Neural progenitor cell (in vitro differentiated cells): ENCODE measurements at regions not wholly inside any gene's neighbourhood (a gene's known extent, or its start where the extent isn't known, plus 50 kb on each side); places are given as distances from the start of the nearest gene placed in this dataset.

Source experiments
- DNase-seq: peaks from one replicate; pipeline ENCODE4 v3.0.0-alpha.2; 2016; ENCODE audit warnings: low spot score
- H2AFZ ChIP-seq: fragments of 200-600 bp; sonication (generic); replicated peaks from 2 replicates; pipeline ENCODE4 v1.6.1; 2016; ENCODE audit warnings: antibody characterized with exemption
- H3F3A ChIP-seq: fragments of 200-600 bp; sonication (generic); 2 replicates; pipeline ENCODE4 v1.6.1; 2016; ENCODE audit warnings: antibody characterized with exemption, low read depth
- H3K27ac ChIP-seq: fragments of 200-600 bp; sonication (generic); 2 replicates; pipeline ENCODE4 v1.5.1; 2016; ENCODE audit warnings: mild to moderate bottlenecking
- H3K27me3 ChIP-seq: fragments of 200-600 bp; sonication (generic); 2 replicates; pipeline ENCODE4 v1.6.1; 2016; ENCODE audit warnings: mild to moderate bottlenecking, moderate library complexity
- H3K36me3 ChIP-seq: fragments of 200-600 bp; sonication (generic); 2 replicates; pipeline ENCODE4 v1.5.1; 2016
- H3K4me1 ChIP-seq: fragments of 200-600 bp; sonication (generic); 2 replicates; pipeline ENCODE4 v1.6.1; 2016; ENCODE audit warnings: mixed run types
- H3K4me2 ChIP-seq: fragments of 200-600 bp; sonication (generic); 2 replicates; pipeline ENCODE4 v1.6.1; 2016
- H3K4me3 ChIP-seq: fragments of 200-600 bp; sonication (generic); 2 replicates; pipeline ENCODE4 v1.5.1; 2016
- H3K79me2 ChIP-seq: fragments of 200-600 bp; sonication (generic); 2 replicates; pipeline ENCODE4 v1.6.1; 2016; ENCODE audit warnings: low read depth
- H3K9ac ChIP-seq: fragments of 200-600 bp; sonication (generic); 2 replicates; pipeline ENCODE4 v1.6.1; 2016
- H3K9me3 ChIP-seq: fragments of 200-600 bp; sonication (generic); 2 replicates; pipeline ENCODE4 v1.5.1; 2016; ENCODE audit warnings: low read depth
- H4K20me1 ChIP-seq: fragments of 200-600 bp; sonication (generic); 2 replicates; pipeline ENCODE4 v1.6.1; 2016; ENCODE audit warnings: low read depth
- H3K27ac Mint-ChIP-seq: 3 replicates; pipeline ENCODE4 v1.8.0; 2021; ENCODE audit warnings: mixed read lengths
- H3K27me3 Mint-ChIP-seq: 2 replicates; pipeline ENCODE4 v1.8.0; 2022; ENCODE audit warnings: low read depth, mild to moderate bottlenecking, inconsistent platforms, moderate library complexity, mixed read lengths; ENCODE audit not compliant: insufficient read depth
- H3K36me3 Mint-ChIP-seq: 3 replicates; pipeline ENCODE4 v1.8.0; 2021; ENCODE audit warnings: mixed read lengths
- H3K4me1 Mint-ChIP-seq: 3 replicates; pipeline ENCODE4 v1.8.0; 2021; ENCODE audit warnings: mixed read lengths
- H3K4me3 Mint-ChIP-seq: 3 replicates; pipeline ENCODE4 v1.8.0; 2021; ENCODE audit warnings: mild to moderate bottlenecking, moderate library complexity, mixed read lengths
- H3K9me3 Mint-ChIP-seq: 3 replicates; pipeline ENCODE4 v1.8.0; 2020; ENCODE audit warnings: mixed read lengths
- CTCF ChIP-seq: fragments of 200-600 bp; sonication (generic); IDR thresholded peaks from 2 replicates; pipeline ENCODE4 v1.5.1; 2017; ENCODE audit warnings: antibody characterized with exemption, mild to moderate bottlenecking
- EZH2 ChIP-seq: fragments of 200-600 bp; sonication (generic); IDR thresholded peaks from 2 replicates; pipeline ENCODE4 v1.6.1; 2017; ENCODE audit warnings: antibody characterized with exemption, mild to moderate bottlenecking, moderate library complexity
- EZH2phosphoT487 ChIP-seq: fragments of 200-600 bp; sonication (generic); IDR thresholded peaks from 2 replicates; pipeline ENCODE4 v1.6.1; 2017; ENCODE audit warnings: antibody characterized with exemption

GRCh38 chr10:20369863-20370736 lies 527.0 kb downstream of the NEBL start:
- Histone ChIP-seq H3K9ac (no peak overlapping the region), H2AFZ (peak overlapping the region; percentile 86), H3K36me3 (no peaks in the 10 kb centered on the region), H4K20me1 (no peaks in the 10 kb centered on the region), H3K4me2 (no peak overlapping the region), H3F3A (no peaks in the 10 kb centered on the region), H3K79me2 (no peaks in the 10 kb centered on the region), H3K27me3 (no peaks in the 10 kb centered on the region), H3K9me3 (no peaks in the 10 kb centered on the region), H3K27ac (no peak overlapping the region), H3K4me1 (no peaks in the 10 kb centered on the region), H3K4me3 (no peak overlapping the region)
- no peaks in the 10 kb centered on the region for H3K27me3 Mint-ChIP-seq
- H3K36me3 Mint-ChIP-seq, result peaks cover 6% of the 10 kb centered on the region
- no peak overlapping the region for H3K27ac Mint-ChIP-seq
- H3K4me3 Mint-ChIP-seq, result no peak overlapping the region
- DNase-seq, result no peak
- peaks cover 12% of the 10 kb centered on the region for H3K9me3 Mint-ChIP-seq
- no peak for TF ChIP-seq EZH2
- no peak for TF ChIP-seq EZH2phosphoT487
- no peak for TF ChIP-seq CTCF
- peaks cover 2% of the 10 kb centered on the region for H3K4me1 Mint-ChIP-seq

- Histone ChIP-seq H3K27ac (no peak overlapping the region), H3K9me3 (no peaks in the 10 kb centered on the region), H3F3A (no peaks in the 10 kb centered on the region), H3K79me2 (no peaks in the 10 kb centered on the region), H2AFZ (no peak overlapping the region), H3K27me3 (no peaks in the 10 kb centered on the region), H4K20me1 (no peaks in the 10 kb centered on the region), H3K4me3 (no peak overlapping the region), H3K4me1 (no peaks in the 10 kb centered on the region), H3K9ac (no peak overlapping the region), H3K4me2 (no peak overlapping the region), H3K36me3 (no peaks in the 10 kb centered on the region)
- Mint-ChIP-seq H3K27ac (no peak overlapping the region), H3K36me3 (peaks cover 3% of the 10 kb centered on the region), H3K9me3 (no peaks in the 10 kb centered on the region), H3K4me1 (no peaks in the 10 kb centered on the region), H3K27me3 (no peaks in the 10 kb centered on the region), H3K4me3 (no peak overlapping the region)
- DNase-seq, result no peak
- TF ChIP-seq EZH2 (no peak), EZH2phosphoT487 (no peak), CTCF (no peak)
These were observed 533.4 kb downstream of the NEBL start for GRCh38 chr10:20363684-20364083.

GRCh38 chr10:20355915-20356314 lies 539.7 kb downstream of the PLXDC2 start:
- Histone ChIP-seq H4K20me1 (no peaks in the 10 kb centered on the region), H3K27ac (no peak overlapping the region), H2AFZ (no peak overlapping the region), H3K9ac (no peak overlapping the region), H3F3A (no peaks in the 10 kb centered on the region), H3K27me3 (no peaks in the 10 kb centered on the region), H3K4me1 (peaks cover 4% of the 10 kb centered on the region), H3K4me3 (no peak overlapping the region), H3K36me3 (no peaks in the 10 kb centered on the region), H3K79me2 (no peaks in the 10 kb centered on the region), H3K4me2 (no peak overlapping the region), H3K9me3 (peaks cover 4% of the 10 kb centered on the region)
- no peaks in the 10 kb centered on the region for H3K4me1 Mint-ChIP-seq
- TF ChIP-seq EZH2 (no peak), CTCF (no peak), EZH2phosphoT487 (no peak)
- H3K9me3 Mint-ChIP-seq, result peaks cover 3% of the 10 kb centered on the region
- no peak for DNase-seq
- H3K4me3 Mint-ChIP-seq, result no peak overlapping the region
- peaks cover 3% of the 10 kb centered on the region for H3K27me3 Mint-ChIP-seq
- H3K27ac Mint-ChIP-seq, result no peak overlapping the region
- H3K36me3 Mint-ChIP-seq, result peaks cover 3% of the 10 kb centered on the region
